WTC11 (cell line): ENCODE measurements at regions not wholly inside any gene's neighbourhood (a gene's known extent, or its start where the extent isn't known, plus 50 kb on each side); places are given as distances from the start of the nearest gene placed in this dataset.

ENCODE experiments used
- ATAC-seq: fragments of 200-7000 bp; cut with Tn5 transposase; 2 replicates; pipeline ENCODE4 v1.10.0; 2021; ENCODE audit warnings: mild to moderate bottlenecking, moderate library complexity
- CTCF ChIA-PET: fragments of 300-600 bp; sonication (Branson Sonifier 250); formaldehyde crosslinking; loops from one replicate; lab custom pipeline; 2021; ENCODE audit warnings: antibody characterized with exemption; lab: Charles Lee
- POLR2A ChIA-PET: fragments of 350-600 bp; sonication (Branson Sonifier 250); formaldehyde crosslinking; loops from one replicate; lab custom pipeline; 2021; ENCODE audit warnings: antibody characterized with exemption; lab: Charles Lee
- DNase-seq: peaks from one replicate; pipeline ENCODE4 v3.0.0; 2021; ENCODE audit warnings: low spot score
- H3K27ac Mint-ChIP-seq: 2 replicates; pipeline ENCODE4 v1.8.0; 2021; ENCODE audit warnings: mixed read lengths
- H3K27me3 Mint-ChIP-seq: 2 replicates; pipeline ENCODE4 v1.8.0; 2021; ENCODE audit warnings: low read depth, mild to moderate bottlenecking, moderate library complexity, mixed read lengths
- H3K36me3 Mint-ChIP-seq: 2 replicates; pipeline ENCODE4 v1.8.0; 2021; ENCODE audit warnings: mixed read lengths
- H3K4me1 Mint-ChIP-seq: 2 replicates; pipeline ENCODE4 v1.8.0; 2022; ENCODE audit warnings: mixed read lengths
- H3K4me3 Mint-ChIP-seq: 2 replicates; pipeline ENCODE4 v1.8.0; 2021; ENCODE audit warnings: mild to moderate bottlenecking, moderate library complexity, mixed read lengths
- H3K9me3 Mint-ChIP-seq: 2 replicates; pipeline ENCODE4 v1.8.0; 2021; ENCODE audit warnings: mixed read lengths
- ATF1 ChIP-seq: sonication (generic); formaldehyde crosslinking; IDR thresholded peaks from 2 replicates; pipeline ENCODE4 v1.8.1; 2023; ENCODE audit warnings: mild to moderate bottlenecking, moderate library complexity, missing genetic modification reagents
- CBFB ChIP-seq: sonication (generic); formaldehyde crosslinking; IDR thresholded peaks from 2 replicates; pipeline ENCODE4 v1.8.1; 2022; ENCODE audit warnings: mild to moderate bottlenecking, low read depth, missing genetic modification reagents
- ESRRA ChIP-seq: sonication (generic); formaldehyde crosslinking; IDR thresholded peaks from 2 replicates; pipeline ENCODE4 v1.8.1; 2022; ENCODE audit warnings: mild to moderate bottlenecking, missing genetic modification reagents, borderline replicate concordance
- FOXK1 ChIP-seq: sonication (generic); formaldehyde crosslinking; IDR thresholded peaks from 2 replicates; pipeline ENCODE4 v1.8.0; 2022; ENCODE audit warnings: mild to moderate bottlenecking, moderate library complexity, missing genetic modification reagents
- GABPB1 ChIP-seq: sonication (generic); formaldehyde crosslinking; IDR thresholded peaks from 2 replicates; pipeline ENCODE4 v1.8.1; 2023; ENCODE audit warnings: mild to moderate bottlenecking, missing genetic modification reagents
- JAZF1 ChIP-seq: fragments of 250-450 bp; sonication (Bioruptor Pico); IDR thresholded peaks from 2 replicates; pipeline ENCODE4 v1.9.0; 2021; ENCODE audit warnings: moderate library complexity, mild to moderate bottlenecking, inconsistent platforms
- MYBL2 ChIP-seq: sonication (generic); formaldehyde crosslinking; IDR thresholded peaks from 2 replicates; pipeline ENCODE4 v1.8.1; 2023; ENCODE audit warnings: mild to moderate bottlenecking, moderate library complexity, missing genetic modification reagents
- TCF7 ChIP-seq: sonication (generic); formaldehyde crosslinking; IDR thresholded peaks from 2 replicates; pipeline ENCODE4 v1.8.0; 2022; ENCODE audit warnings: mild to moderate bottlenecking, low read depth, missing genetic modification reagents, moderate library complexity
- TEAD4 ChIP-seq: sonication (generic); formaldehyde crosslinking; IDR thresholded peaks from 2 replicates; pipeline ENCODE4 v1.8.0; 2022; ENCODE audit warnings: mild to moderate bottlenecking, missing genetic modification reagents
- TP53 ChIP-seq: sonication (generic); formaldehyde crosslinking; IDR thresholded peaks from 2 replicates; pipeline ENCODE4 v1.8.1; 2023; ENCODE audit warnings: mild to moderate bottlenecking, missing genetic modification reagents
- ZBTB21 ChIP-seq: sonication (generic); formaldehyde crosslinking; IDR thresholded peaks from 2 replicates; pipeline ENCODE4 v1.8.1; 2023; ENCODE audit warnings: mild to moderate bottlenecking, missing genetic modification reagents, borderline replicate concordance
- ZNF219 ChIP-seq: sonication (generic); formaldehyde crosslinking; IDR thresholded peaks from 2 replicates; pipeline ENCODE4 v1.8.0; 2023; ENCODE audit warnings: missing genetic modification reagents, mild to moderate bottlenecking, borderline replicate concordance
- TF ChIP-seq, protein P1 (sequence below): fragments of 250-450 bp; sonication (Bioruptor Pico); IDR thresholded peaks from 2 replicates; pipeline ENCODE4 v1.9.0; 2021; ENCODE audit warnings: moderate library complexity, mild to moderate bottlenecking, inconsistent platforms, borderline replicate concordance
- TF ChIP-seq, protein P2 (sequence below): fragments of 200-600 bp; IDR thresholded peaks from 2 replicates; pipeline ENCODE4 v1.8.0; 2022; ENCODE audit warnings: antibody characterized with exemption
- TF ChIP-seq, protein P3 (sequence below): sonication (generic); formaldehyde crosslinking; IDR thresholded peaks from 2 replicates; pipeline ENCODE4 v1.8.0; 2023; ENCODE audit warnings: missing genetic modification reagents
- TF ChIP-seq, protein P4 (sequence below): sonication (generic); formaldehyde crosslinking; IDR thresholded peaks from 2 replicates; pipeline ENCODE4 v1.8.0; 2022; ENCODE audit warnings: mild to moderate bottlenecking, missing genetic modification reagents
- TF ChIP-seq, protein P5 (sequence below): sonication (generic); formaldehyde crosslinking; IDR thresholded peaks from 2 replicates; pipeline ENCODE4 v1.8.1; 2023; ENCODE audit warnings: mild to moderate bottlenecking, missing genetic modification reagents
- TF ChIP-seq, protein P6 (sequence below): fragments of 250-450 bp; sonication (Bioruptor Pico); IDR thresholded peaks from 2 replicates; pipeline ENCODE4 v1.9.0; 2021; ENCODE audit warnings: mild to moderate bottlenecking
- TF ChIP-seq, protein P7 (sequence below): sonication (generic); formaldehyde crosslinking; IDR thresholded peaks from 2 replicates; pipeline ENCODE4 v1.8.1; 2022; ENCODE audit warnings: mild to moderate bottlenecking, moderate library complexity, missing genetic modification reagents
- TF ChIP-seq, protein P8 (sequence below): fragments of 250-450 bp; sonication (Bioruptor Pico); conservative IDR thresholded peaks from 2 replicates; pipeline ENCODE4 v1.9.0; 2021; ENCODE audit warnings: mild to moderate bottlenecking
- TF ChIP-seq, protein P9 (sequence below): fragments of 250-450 bp; sonication (Bioruptor Pico); IDR thresholded peaks from 2 replicates; pipeline ENCODE4 v1.9.0; 2021; ENCODE audit warnings: mild to moderate bottlenecking

DNA sequence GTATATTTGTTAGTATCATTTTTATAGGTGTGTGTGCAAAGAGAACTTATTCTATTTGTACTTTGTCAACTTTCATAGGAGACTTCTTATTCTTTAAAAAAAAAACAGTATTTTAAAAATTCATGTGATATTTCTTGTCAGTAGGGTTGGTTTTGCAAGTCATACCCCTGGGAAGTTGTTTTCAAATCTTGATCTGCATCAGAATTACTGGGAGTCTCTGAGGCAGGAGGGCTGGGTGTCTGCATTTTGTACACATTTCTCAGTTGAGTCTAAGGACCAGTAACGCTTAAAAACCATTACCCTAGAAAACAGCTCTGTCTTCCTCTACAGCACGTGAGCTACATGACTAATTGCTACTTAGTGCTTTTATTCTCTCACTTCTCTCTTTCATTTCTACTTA lies 76.0 kb upstream of the CTTNBP2NL start:
- DNase-seq, result no peak
- no peak overlapping the region for H3K27ac Mint-ChIP-seq
- H3K4me1 Mint-ChIP-seq, result peaks cover 25% of the 10 kb centered on the region

DNA sequence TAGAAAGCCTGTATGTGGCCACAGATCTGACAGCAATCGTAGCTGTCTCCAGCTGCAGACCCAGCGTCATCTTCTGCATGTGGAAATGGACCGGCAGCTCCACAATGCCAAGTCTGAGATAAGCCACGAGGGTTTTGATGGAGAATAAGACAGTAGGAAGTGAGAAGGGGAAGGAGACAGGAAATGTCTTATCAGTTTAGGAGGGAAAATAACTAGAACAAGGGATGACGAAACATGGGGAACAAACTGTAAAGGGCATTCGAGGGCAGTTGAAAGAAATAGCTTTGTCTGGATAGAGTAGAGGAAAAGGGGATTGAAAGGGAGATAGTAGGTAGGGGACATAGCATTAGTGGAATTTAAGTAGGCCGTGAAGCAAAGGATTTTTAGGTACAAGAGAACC lies 74.0 kb upstream of the CTTNBP2NL start:
- DNase-seq (no peak), ATAC-seq (no peak)
- Mint-ChIP-seq H3K4me3 (no peak overlapping the region), H3K4me1 (peaks cover 23% of the 10 kb centered on the region), H3K27me3 (peaks cover 34% of the 10 kb centered on the region), H3K27ac (no peak overlapping the region), H3K9me3 (no peaks in the 10 kb centered on the region), H3K36me3 (no peaks in the 10 kb centered on the region)
- POLR2A ChIA-PET, result interaction anchor here (0.6 kb wide), 1 partner anchor 564 kb away, joined by 3 read pairs; no protein-coding TSS in a partner anchor
- CTCF ChIA-PET, result interaction anchor here (1.9 kb wide), 1 partner anchor 23 kb away, joined by 7 read pairs; no protein-coding TSS in a partner anchor
- TF ChIP-seq TP53 (CRISPR knock-in tag) (no peak), TCF7 (no peak), MYBL2 (CRISPR knock-in tag) (no peak), GABPB1 (CRISPR knock-in tag) (no peak), ZBTB21 (no peak), ATF1 (CRISPR knock-in tag) (no peak), JAZF1 (CRISPR knock-in tag) (no peak), ZNF219 (CRISPR knock-in tag) (no peak), CBFB (no peak), ESRRA (CRISPR knock-in tag) (no peak)
- TF ChIP-seq, protein P1, sequence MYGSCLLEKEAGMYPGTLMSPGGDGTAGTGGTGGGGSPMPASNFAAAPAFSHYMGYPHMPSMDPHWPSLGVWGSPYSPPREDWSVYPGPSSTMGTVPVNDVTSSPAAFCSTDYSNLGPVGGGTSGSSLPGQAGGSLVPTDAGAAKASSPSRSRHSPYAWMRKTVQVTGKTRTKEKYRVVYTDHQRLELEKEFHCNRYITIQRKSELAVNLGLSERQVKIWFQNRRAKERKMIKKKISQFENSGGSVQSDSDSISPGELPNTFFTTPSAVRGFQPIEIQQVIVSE (CRISPR knock-in tag), result no peak
- TF ChIP-seq, protein P2, sequence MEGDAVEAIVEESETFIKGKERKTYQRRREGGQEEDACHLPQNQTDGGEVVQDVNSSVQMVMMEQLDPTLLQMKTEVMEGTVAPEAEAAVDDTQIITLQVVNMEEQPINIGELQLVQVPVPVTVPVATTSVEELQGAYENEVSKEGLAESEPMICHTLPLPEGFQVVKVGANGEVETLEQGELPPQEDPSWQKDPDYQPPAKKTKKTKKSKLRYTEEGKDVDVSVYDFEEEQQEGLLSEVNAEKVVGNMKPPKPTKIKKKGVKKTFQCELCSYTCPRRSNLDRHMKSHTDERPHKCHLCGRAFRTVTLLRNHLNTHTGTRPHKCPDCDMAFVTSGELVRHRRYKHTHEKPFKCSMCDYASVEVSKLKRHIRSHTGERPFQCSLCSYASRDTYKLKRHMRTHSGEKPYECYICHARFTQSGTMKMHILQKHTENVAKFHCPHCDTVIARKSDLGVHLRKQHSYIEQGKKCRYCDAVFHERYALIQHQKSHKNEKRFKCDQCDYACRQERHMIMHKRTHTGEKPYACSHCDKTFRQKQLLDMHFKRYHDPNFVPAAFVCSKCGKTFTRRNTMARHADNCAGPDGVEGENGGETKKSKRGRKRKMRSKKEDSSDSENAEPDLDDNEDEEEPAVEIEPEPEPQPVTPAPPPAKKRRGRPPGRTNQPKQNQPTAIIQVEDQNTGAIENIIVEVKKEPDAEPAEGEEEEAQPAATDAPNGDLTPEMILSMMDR, result no peak
- TF ChIP-seq, protein P3, sequence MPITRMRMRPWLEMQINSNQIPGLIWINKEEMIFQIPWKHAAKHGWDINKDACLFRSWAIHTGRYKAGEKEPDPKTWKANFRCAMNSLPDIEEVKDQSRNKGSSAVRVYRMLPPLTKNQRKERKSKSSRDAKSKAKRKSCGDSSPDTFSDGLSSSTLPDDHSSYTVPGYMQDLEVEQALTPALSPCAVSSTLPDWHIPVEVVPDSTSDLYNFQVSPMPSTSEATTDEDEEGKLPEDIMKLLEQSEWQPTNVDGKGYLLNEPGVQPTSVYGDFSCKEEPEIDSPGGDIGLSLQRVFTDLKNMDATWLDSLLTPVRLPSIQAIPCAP (CRISPR knock-in tag), result no peak
- TF ChIP-seq, protein P4, sequence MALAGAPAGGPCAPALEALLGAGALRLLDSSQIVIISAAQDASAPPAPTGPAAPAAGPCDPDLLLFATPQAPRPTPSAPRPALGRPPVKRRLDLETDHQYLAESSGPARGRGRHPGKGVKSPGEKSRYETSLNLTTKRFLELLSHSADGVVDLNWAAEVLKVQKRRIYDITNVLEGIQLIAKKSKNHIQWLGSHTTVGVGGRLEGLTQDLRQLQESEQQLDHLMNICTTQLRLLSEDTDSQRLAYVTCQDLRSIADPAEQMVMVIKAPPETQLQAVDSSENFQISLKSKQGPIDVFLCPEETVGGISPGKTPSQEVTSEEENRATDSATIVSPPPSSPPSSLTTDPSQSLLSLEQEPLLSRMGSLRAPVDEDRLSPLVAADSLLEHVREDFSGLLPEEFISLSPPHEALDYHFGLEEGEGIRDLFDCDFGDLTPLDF (CRISPR knock-in tag), result no peak
- TF ChIP-seq, protein P5, sequence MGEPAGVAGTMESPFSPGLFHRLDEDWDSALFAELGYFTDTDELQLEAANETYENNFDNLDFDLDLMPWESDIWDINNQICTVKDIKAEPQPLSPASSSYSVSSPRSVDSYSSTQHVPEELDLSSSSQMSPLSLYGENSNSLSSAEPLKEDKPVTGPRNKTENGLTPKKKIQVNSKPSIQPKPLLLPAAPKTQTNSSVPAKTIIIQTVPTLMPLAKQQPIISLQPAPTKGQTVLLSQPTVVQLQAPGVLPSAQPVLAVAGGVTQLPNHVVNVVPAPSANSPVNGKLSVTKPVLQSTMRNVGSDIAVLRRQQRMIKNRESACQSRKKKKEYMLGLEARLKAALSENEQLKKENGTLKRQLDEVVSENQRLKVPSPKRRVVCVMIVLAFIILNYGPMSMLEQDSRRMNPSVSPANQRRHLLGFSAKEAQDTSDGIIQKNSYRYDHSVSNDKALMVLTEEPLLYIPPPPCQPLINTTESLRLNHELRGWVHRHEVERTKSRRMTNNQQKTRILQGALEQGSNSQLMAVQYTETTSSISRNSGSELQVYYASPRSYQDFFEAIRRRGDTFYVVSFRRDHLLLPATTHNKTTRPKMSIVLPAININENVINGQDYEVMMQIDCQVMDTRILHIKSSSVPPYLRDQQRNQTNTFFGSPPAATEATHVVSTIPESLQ, result no peak
- TF ChIP-seq, protein P6, sequence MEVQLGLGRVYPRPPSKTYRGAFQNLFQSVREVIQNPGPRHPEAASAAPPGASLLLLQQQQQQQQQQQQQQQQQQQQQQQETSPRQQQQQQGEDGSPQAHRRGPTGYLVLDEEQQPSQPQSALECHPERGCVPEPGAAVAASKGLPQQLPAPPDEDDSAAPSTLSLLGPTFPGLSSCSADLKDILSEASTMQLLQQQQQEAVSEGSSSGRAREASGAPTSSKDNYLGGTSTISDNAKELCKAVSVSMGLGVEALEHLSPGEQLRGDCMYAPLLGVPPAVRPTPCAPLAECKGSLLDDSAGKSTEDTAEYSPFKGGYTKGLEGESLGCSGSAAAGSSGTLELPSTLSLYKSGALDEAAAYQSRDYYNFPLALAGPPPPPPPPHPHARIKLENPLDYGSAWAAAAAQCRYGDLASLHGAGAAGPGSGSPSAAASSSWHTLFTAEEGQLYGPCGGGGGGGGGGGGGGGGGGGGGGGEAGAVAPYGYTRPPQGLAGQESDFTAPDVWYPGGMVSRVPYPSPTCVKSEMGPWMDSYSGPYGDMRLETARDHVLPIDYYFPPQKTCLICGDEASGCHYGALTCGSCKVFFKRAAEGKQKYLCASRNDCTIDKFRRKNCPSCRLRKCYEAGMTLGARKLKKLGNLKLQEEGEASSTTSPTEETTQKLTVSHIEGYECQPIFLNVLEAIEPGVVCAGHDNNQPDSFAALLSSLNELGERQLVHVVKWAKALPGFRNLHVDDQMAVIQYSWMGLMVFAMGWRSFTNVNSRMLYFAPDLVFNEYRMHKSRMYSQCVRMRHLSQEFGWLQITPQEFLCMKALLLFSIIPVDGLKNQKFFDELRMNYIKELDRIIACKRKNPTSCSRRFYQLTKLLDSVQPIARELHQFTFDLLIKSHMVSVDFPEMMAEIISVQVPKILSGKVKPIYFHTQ (CRISPR knock-in tag), result no peak
- TF ChIP-seq, protein P7, sequence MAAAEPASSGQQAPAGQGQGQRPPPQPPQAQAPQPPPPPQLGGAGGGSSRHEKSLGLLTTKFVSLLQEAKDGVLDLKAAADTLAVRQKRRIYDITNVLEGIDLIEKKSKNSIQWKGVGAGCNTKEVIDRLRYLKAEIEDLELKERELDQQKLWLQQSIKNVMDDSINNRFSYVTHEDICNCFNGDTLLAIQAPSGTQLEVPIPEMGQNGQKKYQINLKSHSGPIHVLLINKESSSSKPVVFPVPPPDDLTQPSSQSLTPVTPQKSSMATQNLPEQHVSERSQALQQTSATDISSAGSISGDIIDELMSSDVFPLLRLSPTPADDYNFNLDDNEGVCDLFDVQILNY, result no peak
- TF ChIP-seq, protein P8, sequence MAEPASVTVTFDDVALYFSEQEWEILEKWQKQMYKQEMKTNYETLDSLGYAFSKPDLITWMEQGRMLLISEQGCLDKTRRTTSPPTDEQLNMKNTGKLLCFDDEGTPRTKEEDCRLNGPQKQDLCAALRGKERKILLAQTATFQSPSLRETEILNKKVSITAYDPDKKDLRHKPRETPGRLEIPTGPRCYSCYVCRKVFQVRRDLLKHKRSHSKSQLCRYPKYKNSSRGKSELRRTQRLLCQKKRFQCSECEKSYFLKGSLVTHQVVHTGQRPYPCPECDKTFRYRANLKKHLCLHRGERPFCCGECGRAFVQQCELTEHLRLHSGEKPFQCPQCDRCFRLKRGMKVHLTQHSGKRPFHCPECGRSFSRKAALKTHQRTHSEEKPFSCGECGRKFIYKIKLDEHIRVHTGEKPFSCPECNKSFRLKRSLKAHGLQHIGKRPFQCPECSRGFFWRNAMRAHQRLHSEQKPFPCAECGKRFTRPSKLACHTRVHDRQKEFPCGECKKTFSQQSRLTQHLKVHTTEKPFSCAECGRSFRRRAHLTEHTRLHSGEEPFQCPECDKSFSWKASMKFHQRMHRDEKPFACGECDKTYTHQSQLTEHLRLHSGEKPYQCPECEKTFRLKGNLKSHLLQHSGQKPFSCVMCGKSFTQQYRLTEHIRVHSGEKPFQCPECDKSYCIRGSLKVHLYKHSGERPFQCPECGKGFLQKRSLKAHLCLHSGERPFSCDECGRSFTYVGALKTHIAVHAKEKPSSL (CRISPR knock-in tag), result no peak
- TF ChIP-seq, protein P9, sequence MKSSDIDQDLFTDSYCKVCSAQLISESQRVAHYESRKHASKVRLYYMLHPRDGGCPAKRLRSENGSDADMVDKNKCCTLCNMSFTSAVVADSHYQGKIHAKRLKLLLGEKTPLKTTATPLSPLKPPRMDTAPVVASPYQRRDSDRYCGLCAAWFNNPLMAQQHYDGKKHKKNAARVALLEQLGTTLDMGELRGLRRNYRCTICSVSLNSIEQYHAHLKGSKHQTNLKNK (CRISPR knock-in tag), result no peak

More for the DNA sequence above, 76.0 kb upstream of the CTTNBP2NL start:
- no peak for ATAC-seq
- TF ChIP-seq, protein P3 (CRISPR knock-in tag), result no peak
- TF ChIP-seq FOXK1 (CRISPR knock-in tag), result no peak
- no peak for TF ChIP-seq TEAD4 (CRISPR knock-in tag)
- ChIA-PET CTCF (interaction anchor here (1.0 kb wide), 1 partner anchor 21 kb away, joined by 3 read pairs; no protein-coding TSS in a partner anchor), POLR2A (no interaction called here)
- Mint-ChIP-seq H3K27me3 (peaks cover 16% of the 10 kb centered on the region), H3K4me3 (no peak overlapping the region), H3K36me3 (no peaks in the 10 kb centered on the region), H3K9me3 (0 out of 2 replicates have a peak, but pooled peaks cover 3% of the 10 kb centered on the region)
